GM23338 (cell line): ENCODE measurements at regions not wholly inside any gene's neighbourhood (a gene's known extent, or its start where the extent isn't known, plus 50 kb on each side); places are given as distances from the start of the nearest gene placed in this dataset.

Experiments used
- ATAC-seq: fragments of 200-7000 bp; cut with Tn5 transposase; 3 replicates; pipeline ENCODE4 v1.9.1; 2020
- DNase-seq: peaks from one replicate; pipeline ENCODE4 v3.0.0-alpha.2; 2015; ENCODE audit warnings: low spot score
- H2AFZ ChIP-seq: fragments of 200-600 bp; sonication (generic); 2 replicates; pipeline ENCODE4 v1.8.0; 2016; ENCODE audit warnings: antibody characterized with exemption, mild to moderate bottlenecking, moderate library complexity
- H3F3A ChIP-seq: fragments of 200-600 bp; sonication (generic); replicated peaks from 2 replicates; pipeline ENCODE4 v1.8.0; 2017; ENCODE audit warnings: antibody characterized with exemption, mixed run types, low read depth
- H3K27ac ChIP-seq: fragments of 200-600 bp; sonication (generic); 2 replicates; pipeline ENCODE4 v1.6.1; 2016; ENCODE audit warnings: low read depth
- H3K27me3 ChIP-seq: fragments of 200-600 bp; sonication (generic); 2 replicates; pipeline ENCODE4 v1.8.0; 2016; ENCODE audit warnings: mild to moderate bottlenecking, mixed run types, moderate library complexity; ENCODE audit not compliant: insufficient read depth
- H3K36me3 ChIP-seq: fragments of 200-600 bp; sonication (generic); 2 replicates; pipeline ENCODE4 v1.8.0; 2016; ENCODE audit warnings: mild to moderate bottlenecking; ENCODE audit not compliant: insufficient read depth
- H3K4me1 ChIP-seq: fragments of 200-600 bp; sonication (generic); 2 replicates; pipeline ENCODE4 v1.8.0; 2016; ENCODE audit warnings: mild to moderate bottlenecking, moderate library complexity; ENCODE audit not compliant: insufficient read depth
- H3K4me2 ChIP-seq: fragments of 200-600 bp; sonication (generic); 2 replicates; pipeline ENCODE4 v1.7.1; 2017; ENCODE audit warnings: mixed run types
- H3K4me3 ChIP-seq: fragments of 200-600 bp; sonication (generic); 2 replicates; pipeline ENCODE4 v1.6.1; 2016; ENCODE audit warnings: mixed run types
- H3K79me2 ChIP-seq: fragments of 200-600 bp; sonication (generic); replicated peaks from 2 replicates; pipeline ENCODE4 v1.8.0; 2017; ENCODE audit warnings: mild to moderate bottlenecking; ENCODE audit not compliant: insufficient read depth
- H3K9me2 ChIP-seq: fragments of 200-600 bp; sonication (generic); 2 replicates; pipeline ENCODE4 v1.8.0; 2017; ENCODE audit not compliant: insufficient read depth
- H4K20me1 ChIP-seq: fragments of 200-600 bp; sonication (generic); replicated peaks from 2 replicates; pipeline ENCODE4 v1.8.0; 2017; ENCODE audit warnings: mild to moderate bottlenecking; ENCODE audit not compliant: insufficient read depth
- H3K27ac Mint-ChIP-seq: 2 replicates; pipeline ENCODE4 v1.8.0; 2020; ENCODE audit warnings: inconsistent platforms, mild to moderate bottlenecking, moderate library complexity, mixed read lengths
- H3K27me3 Mint-ChIP-seq: 3 replicates; pipeline ENCODE4 v1.8.0; 2022; ENCODE audit warnings: low read depth, mild to moderate bottlenecking, moderate library complexity, mixed read lengths, inconsistent platforms; ENCODE audit not compliant: insufficient read depth, poor library complexity
- H3K36me3 Mint-ChIP-seq: 3 replicates; pipeline ENCODE4 v1.8.0; 2021; ENCODE audit warnings: low read depth, mild to moderate bottlenecking, inconsistent platforms, moderate library complexity, mixed read lengths
- H3K4me1 Mint-ChIP-seq: 3 replicates; pipeline ENCODE4 v1.8.0; 2020; ENCODE audit warnings: mild to moderate bottlenecking, inconsistent platforms, mixed read lengths
- H3K4me3 Mint-ChIP-seq: 3 replicates; pipeline ENCODE4 v1.8.0; 2021; ENCODE audit warnings: moderate library complexity, mild to moderate bottlenecking, inconsistent platforms, mixed read lengths
- H3K9me3 Mint-ChIP-seq: 3 replicates; pipeline ENCODE4 v1.8.0; 2020; ENCODE audit warnings: moderate library complexity, mild to moderate bottlenecking, inconsistent platforms, mixed read lengths
- CREB1 ChIP-seq: fragments of 250-450 bp; sonication (Bioruptor Pico); IDR thresholded peaks from 2 replicates; pipeline ENCODE4 v1.5.0; 2020; ENCODE audit warnings: low read depth, mild to moderate bottlenecking, moderate library complexity
- EZH2 ChIP-seq: fragments of 200-600 bp; sonication (generic); IDR thresholded peaks from one replicate; pipeline ENCODE4 v1.8.0; 2017; ENCODE audit warnings: antibody characterized with exemption, mild to moderate bottlenecking, low read depth; ENCODE audit not compliant: unreplicated experiment
- EZH2phosphoT487 ChIP-seq: fragments of 200-600 bp; sonication (generic); IDR thresholded peaks from one replicate; pipeline ENCODE4 v1.8.1; 2018; ENCODE audit warnings: antibody characterized with exemption; ENCODE audit not compliant: unreplicated experiment
- JUNB ChIP-seq: IDR thresholded peaks from one replicate; pipeline ENCODE4 v1.6.1; 2016; ENCODE audit warnings: antibody characterized with exemption; ENCODE audit not compliant: unreplicated experiment
- POLR2AphosphoS5 ChIP-seq: IDR thresholded peaks from 2 replicates; pipeline ENCODE4 v1.6.1; 2016; ENCODE audit warnings: antibody characterized with exemption, low read depth
- STAT1 ChIP-seq: IDR thresholded peaks from one replicate; pipeline ENCODE4 v1.6.1; 2016; ENCODE audit warnings: antibody characterized with exemption; ENCODE audit not compliant: unreplicated experiment
- ZNF114 ChIP-seq: fragments of 250-450 bp; sonication (Bioruptor Pico); IDR thresholded peaks from 2 replicates; pipeline ENCODE4 v1.5.0; 2020; ENCODE audit warnings: mild to moderate bottlenecking, moderate library complexity
- ZNF331 ChIP-seq: fragments of 250-450 bp; sonication (Bioruptor Pico); IDR thresholded peaks from 2 replicates; pipeline ENCODE4 v1.5.0; 2020; ENCODE audit warnings: low read depth, mild to moderate bottlenecking, moderate library complexity
- TF ChIP-seq, protein P1 (sequence below): IDR thresholded peaks from one replicate; pipeline ENCODE4 v1.6.1; 2018; ENCODE audit warnings: antibody characterized with exemption; ENCODE audit not compliant: unreplicated experiment
- TF ChIP-seq, protein P2 (sequence below), 2 experiments: fragments of 200-600 bp in 1 of 2; sonication (generic) in 1 of 2; conservative IDR thresholded peaks; 2 replicates each; pipeline versions ENCODE4 v1.5.1 to v1.6.1; 2016 to 2017; ENCODE audit warnings: antibody characterized with exemption in 2 of 2, low read depth in 2 of 2, mild to moderate bottlenecking in 2 of 2, moderate library complexity in 1 of 2

DNA sequence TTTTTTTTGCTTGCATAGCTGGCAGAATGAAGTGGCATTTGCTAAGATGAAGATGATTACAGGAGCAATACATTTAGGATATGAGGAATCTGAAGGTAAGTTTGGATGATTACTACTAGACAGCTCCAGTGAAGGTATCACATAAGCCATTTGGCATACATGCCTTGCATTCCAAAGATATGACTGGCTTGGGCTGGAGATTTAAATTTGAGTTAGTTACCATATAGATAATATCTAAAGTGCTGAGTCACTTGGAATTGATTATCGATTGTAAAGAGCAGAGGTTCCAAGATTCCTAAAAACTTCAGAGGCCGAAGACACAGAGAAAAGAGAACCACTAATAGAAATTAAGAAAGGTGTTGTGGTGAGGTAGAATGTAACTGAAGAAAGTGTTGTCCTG is 1026.4 kb downstream of the DSC3 start:
- no peaks in the 10 kb centered on the region for H3K9me3 Mint-ChIP-seq
- DNase-seq, result no peak

GRCh38 chr18:30004965-30005364 is 1037.6 kb downstream of the DSC3 start:
- TF ChIP-seq ZNF114 (CRISPR knock-in tag), result no peak
- TF ChIP-seq, protein P1, sequence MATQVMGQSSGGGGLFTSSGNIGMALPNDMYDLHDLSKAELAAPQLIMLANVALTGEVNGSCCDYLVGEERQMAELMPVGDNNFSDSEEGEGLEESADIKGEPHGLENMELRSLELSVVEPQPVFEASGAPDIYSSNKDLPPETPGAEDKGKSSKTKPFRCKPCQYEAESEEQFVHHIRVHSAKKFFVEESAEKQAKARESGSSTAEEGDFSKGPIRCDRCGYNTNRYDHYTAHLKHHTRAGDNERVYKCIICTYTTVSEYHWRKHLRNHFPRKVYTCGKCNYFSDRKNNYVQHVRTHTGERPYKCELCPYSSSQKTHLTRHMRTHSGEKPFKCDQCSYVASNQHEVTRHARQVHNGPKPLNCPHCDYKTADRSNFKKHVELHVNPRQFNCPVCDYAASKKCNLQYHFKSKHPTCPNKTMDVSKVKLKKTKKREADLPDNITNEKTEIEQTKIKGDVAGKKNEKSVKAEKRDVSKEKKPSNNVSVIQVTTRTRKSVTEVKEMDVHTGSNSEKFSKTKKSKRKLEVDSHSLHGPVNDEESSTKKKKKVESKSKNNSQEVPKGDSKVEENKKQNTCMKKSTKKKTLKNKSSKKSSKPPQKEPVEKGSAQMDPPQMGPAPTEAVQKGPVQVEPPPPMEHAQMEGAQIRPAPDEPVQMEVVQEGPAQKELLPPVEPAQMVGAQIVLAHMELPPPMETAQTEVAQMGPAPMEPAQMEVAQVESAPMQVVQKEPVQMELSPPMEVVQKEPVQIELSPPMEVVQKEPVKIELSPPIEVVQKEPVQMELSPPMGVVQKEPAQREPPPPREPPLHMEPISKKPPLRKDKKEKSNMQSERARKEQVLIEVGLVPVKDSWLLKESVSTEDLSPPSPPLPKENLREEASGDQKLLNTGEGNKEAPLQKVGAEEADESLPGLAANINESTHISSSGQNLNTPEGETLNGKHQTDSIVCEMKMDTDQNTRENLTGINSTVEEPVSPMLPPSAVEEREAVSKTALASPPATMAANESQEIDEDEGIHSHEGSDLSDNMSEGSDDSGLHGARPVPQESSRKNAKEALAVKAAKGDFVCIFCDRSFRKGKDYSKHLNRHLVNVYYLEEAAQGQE, result no peak
- no peak for TF ChIP-seq EZH2phosphoT487
- no peak for TF ChIP-seq JUNB
- Mint-ChIP-seq H3K4me1 (no peaks in the 10 kb centered on the region), H3K27ac (no peak overlapping the region), H3K36me3 (no peaks in the 10 kb centered on the region), H3K9me3 (no peaks in the 10 kb centered on the region), H3K27me3 (no peaks in the 10 kb centered on the region), H3K4me3 (no peak overlapping the region)
- Histone ChIP-seq H3K4me3 (no peak overlapping the region), H2AFZ (no peak overlapping the region), H3K36me3 (no peaks in the 10 kb centered on the region), H3K9me2 (no peaks in the 10 kb centered on the region), H3F3A (no peaks in the 10 kb centered on the region), H4K20me1 (no peaks in the 10 kb centered on the region), H3K4me2 (no peak overlapping the region), H3K79me2 (no peaks in the 10 kb centered on the region), H3K4me1 (no peaks in the 10 kb centered on the region), H3K27me3 (no peaks in the 10 kb centered on the region), H3K27ac (no peak overlapping the region)
- ATAC-seq (no peak), DNase-seq (no peak)

More for the DNA sequence above, 1026.4 kb downstream of the DSC3 start:
- Histone ChIP-seq H3K79me2 (no peaks in the 10 kb centered on the region), H3K9me2 (no peaks in the 10 kb centered on the region), H3K27me3 (no peaks in the 10 kb centered on the region), H3F3A (no peaks in the 10 kb centered on the region), H3K4me2 (no peak overlapping the region), H2AFZ (peak overlapping the region; percentile 31; the same call in 1 of the 2 replicates), H4K20me1 (no peaks in the 10 kb centered on the region), H3K4me3 (no peak overlapping the region), H3K27ac (no peak overlapping the region), H3K4me1 (0 out of 2 replicates have a peak, but pooled peaks cover 7% of the 10 kb centered on the region), H3K36me3 (no peaks in the 10 kb centered on the region)
- Mint-ChIP-seq H3K4me3 (no peak overlapping the region), H3K27ac (peak overlapping the region; percentile 87), H3K36me3 (no peaks in the 10 kb centered on the region), H3K4me1 (peaks cover 11% of the 10 kb centered on the region; the same call in 2 of the 3 replicates), H3K27me3 (no peaks in the 10 kb centered on the region)
- TF ChIP-seq EZH2, result no peak
- TF ChIP-seq STAT1, result no peak
- no peak for TF ChIP-seq CREB1 (CRISPR knock-in tag)
- TF ChIP-seq ZNF331 (CRISPR knock-in tag), result no peak
- ATAC-seq, result no peak

DNA sequence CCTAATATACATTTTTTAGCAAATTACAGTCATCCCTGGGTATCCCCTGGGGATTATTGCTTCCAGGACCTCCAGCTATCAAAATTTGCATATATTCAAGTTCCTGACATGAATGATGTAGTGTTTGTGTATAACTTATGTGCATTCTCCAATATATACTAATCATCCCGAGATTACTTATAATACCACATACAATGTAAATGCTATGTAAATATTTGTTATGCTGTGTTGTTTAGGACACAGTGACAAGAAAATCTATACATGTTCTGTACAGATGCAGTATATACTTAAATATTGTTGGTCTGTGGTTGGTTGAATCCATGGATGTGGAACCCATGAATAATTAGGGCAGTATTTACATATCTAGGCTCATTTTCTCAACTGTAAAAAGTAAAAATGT is 1060.3 kb downstream of the DSC3 start:
- H3K36me3 Mint-ChIP-seq, result no peaks in the 10 kb centered on the region
- TF ChIP-seq POLR2AphosphoS5 (no peak), ZNF331 (CRISPR knock-in tag) (no peak), EZH2 (no peak), JUNB (no peak), EZH2phosphoT487 (no peak), ZNF114 (CRISPR knock-in tag) (no peak)
- TF ChIP-seq, protein P2, sequence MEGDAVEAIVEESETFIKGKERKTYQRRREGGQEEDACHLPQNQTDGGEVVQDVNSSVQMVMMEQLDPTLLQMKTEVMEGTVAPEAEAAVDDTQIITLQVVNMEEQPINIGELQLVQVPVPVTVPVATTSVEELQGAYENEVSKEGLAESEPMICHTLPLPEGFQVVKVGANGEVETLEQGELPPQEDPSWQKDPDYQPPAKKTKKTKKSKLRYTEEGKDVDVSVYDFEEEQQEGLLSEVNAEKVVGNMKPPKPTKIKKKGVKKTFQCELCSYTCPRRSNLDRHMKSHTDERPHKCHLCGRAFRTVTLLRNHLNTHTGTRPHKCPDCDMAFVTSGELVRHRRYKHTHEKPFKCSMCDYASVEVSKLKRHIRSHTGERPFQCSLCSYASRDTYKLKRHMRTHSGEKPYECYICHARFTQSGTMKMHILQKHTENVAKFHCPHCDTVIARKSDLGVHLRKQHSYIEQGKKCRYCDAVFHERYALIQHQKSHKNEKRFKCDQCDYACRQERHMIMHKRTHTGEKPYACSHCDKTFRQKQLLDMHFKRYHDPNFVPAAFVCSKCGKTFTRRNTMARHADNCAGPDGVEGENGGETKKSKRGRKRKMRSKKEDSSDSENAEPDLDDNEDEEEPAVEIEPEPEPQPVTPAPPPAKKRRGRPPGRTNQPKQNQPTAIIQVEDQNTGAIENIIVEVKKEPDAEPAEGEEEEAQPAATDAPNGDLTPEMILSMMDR (conservative IDR thresholded peaks at IDR 0.05; ENCODE audit: low read depth in 2 of 2), result no peak

More for the DNA sequence above, 1060.3 kb downstream of the DSC3 start:
- no peaks in the 10 kb centered on the region for H3K27me3 Mint-ChIP-seq
- Histone ChIP-seq H3K27ac (no peak overlapping the region), H3K27me3 (no peaks in the 10 kb centered on the region), H3K4me2 (no peak overlapping the region), H3K9me2 (no peaks in the 10 kb centered on the region), H3K79me2 (no peaks in the 10 kb centered on the region), H3K4me1 (no peaks in the 10 kb centered on the region), H3K36me3 (no peaks in the 10 kb centered on the region), H3K4me3 (no peak overlapping the region), H2AFZ (no peak overlapping the region), H4K20me1 (no peaks in the 10 kb centered on the region), H3F3A (no peaks in the 10 kb centered on the region)
- DNase-seq (no peak), ATAC-seq (no peak)
- H3K4me3 Mint-ChIP-seq, result no peak overlapping the region
- H3K27ac Mint-ChIP-seq, result no peak overlapping the region
- H3K9me3 Mint-ChIP-seq, result no peaks in the 10 kb centered on the region
- no peaks in the 10 kb centered on the region for H3K4me1 Mint-ChIP-seq
